ENCODE measurements at regions not wholly inside any gene's neighbourhood (a gene's known extent, or its start where the extent isn't known, plus 50 kb on each side); places are given as distances from the start of the nearest gene placed in this dataset.

DNA sequence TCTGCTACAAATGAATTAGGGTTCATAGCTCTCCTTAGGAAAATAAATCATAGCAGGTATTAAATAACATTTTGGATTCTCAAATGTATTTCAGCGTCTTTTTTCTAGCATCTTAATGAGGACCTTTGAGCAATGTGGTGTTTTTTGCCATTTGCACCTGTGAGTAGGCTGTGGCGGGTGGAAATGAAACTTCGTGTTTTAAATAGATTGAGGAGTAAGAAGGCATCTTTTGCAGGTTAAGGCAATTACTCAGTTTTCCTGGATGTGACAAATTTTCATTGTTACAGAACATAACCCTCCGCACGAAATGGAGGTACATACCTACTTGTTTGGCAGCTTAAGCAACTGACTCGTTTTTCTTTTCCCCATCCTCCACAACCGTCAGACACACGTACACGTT, 708.9 kb upstream of the NRSN1 start:
- ATAC-seq (ENCODE audit: low FRiP score) = no peak
- no peak for DNase-seq (ENCODE audit: low spot score)
- TF ChIP-seq CTCF (IDR thresholded peaks at IDR 0.05) = no peak

DNA sequence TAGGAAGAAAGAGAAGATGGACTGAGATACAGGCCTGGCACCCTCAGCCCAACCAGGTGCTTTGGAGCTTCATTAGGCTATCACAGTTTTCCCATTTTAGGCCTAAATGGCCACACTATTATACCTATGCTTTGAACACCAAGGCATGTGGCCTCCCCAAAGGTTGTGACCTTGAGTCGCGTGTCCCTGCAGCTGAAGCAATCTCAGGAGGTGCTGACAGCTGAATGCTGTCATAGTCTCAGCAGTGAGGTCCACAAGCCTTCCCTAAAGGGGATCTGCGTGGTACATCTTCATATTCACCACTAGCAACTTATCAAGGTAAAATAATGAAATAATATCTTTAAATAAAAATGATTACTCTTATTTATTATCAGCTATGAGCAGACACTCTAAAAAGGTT, 707.9 kb upstream of the NRSN1 start:
- TF ChIP-seq CTCF (IDR thresholded peaks at IDR 0.05) = no peak
- ATAC-seq (ENCODE audit: low FRiP score) = no peak

GRCh38 chr6:23419046-23419445, 707.0 kb upstream of the NRSN1 start:
- TF ChIP-seq CTCF (IDR thresholded peaks at IDR 0.05) = no peak
- ATAC-seq (ENCODE audit: low FRiP score) (no peak), DNase-seq (ENCODE audit: low spot score) (no peak)

More for the DNA sequence above, 707.9 kb upstream of the NRSN1 start:
- no peak for DNase-seq (ENCODE audit: low spot score)

DNA sequence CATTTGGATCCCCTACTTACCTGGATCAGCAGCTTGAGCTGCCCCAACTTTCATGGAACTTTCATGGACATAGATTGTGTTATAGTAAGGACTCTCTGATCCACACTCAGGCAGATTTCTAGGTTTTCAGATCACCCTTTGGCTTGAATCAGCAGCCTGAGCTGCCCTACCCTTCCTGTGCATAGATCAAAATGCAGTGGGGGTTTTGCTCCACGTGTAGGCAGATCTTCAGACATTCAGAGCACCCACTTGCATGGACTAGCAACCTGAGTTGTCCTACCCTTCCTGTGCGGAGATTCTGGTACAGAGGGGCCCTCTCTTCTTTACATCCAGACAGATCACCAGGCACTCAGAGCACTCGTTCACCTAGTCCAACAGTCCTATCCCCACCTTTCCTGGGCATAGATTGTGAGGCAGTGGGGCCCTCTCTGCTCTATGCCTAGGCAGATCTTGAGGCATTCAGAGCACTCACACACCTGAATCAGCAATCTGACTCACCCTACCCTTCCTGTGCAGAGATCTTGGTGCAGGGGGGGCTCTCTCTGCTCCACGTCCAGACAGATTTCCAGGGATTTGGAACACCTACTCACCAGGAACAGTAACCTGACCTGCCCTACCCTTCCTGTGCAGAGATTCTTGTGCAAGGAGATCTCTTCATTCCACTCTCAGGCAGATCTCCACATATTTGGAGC, 705.2 kb upstream of the NRSN1 start:
- ATAC-seq (ENCODE audit: low FRiP score) (no peak), DNase-seq (ENCODE audit: low spot score) (no peak)

GRCh38 chr6:23424584-23424983, 701.4 kb upstream of the NRSN1 start:
- DNase-seq (ENCODE audit: low spot score) (no peak), ATAC-seq (ENCODE audit: low FRiP score) (no peak)
- no peak for TF ChIP-seq CTCF (IDR thresholded peaks at IDR 0.05)

More for the DNA sequence above, 705.2 kb upstream of the NRSN1 start:
- TF ChIP-seq CTCF (IDR thresholded peaks at IDR 0.05) = no peak

- DNase-seq (ENCODE audit: low spot score) = no peak
- ATAC-seq (ENCODE audit: low FRiP score) = no peak
- TF ChIP-seq CTCF (IDR thresholded peaks at IDR 0.05) = no peak
Measured at GRCh38 chr6:23435126-23435525, 690.9 kb upstream of the NRSN1 start.

- no peak for TF ChIP-seq CTCF (IDR thresholded peaks at IDR 0.05)
- DNase-seq (ENCODE audit: low spot score) (no peak), ATAC-seq (ENCODE audit: low FRiP score) (peak; percentile 64)
Measured at GRCh38 chr6:23435798-23436197, 690.2 kb upstream of the NRSN1 start.
